ENCODE measurements at regions not wholly inside any gene's neighbourhood (a gene's known extent, or its start where the extent isn't known, plus 50 kb on each side); places are given as distances from the start of the nearest gene placed in this dataset.

- peaks cover 19 to 52% of the 10 kb centered on the region in 2 experiments for H3K27me3 ChIP-seq (ENCODE audit: control insufficient read depth in 2 of 2, insufficient read depth in 2 of 2, low read length in 2 of 2)
- WGBS (ENCODE audit: insufficient coverage, low coverage, missing lambda C conversion rate) = 0% methylated on average over 9 of the region's 9 CpGs
Observed at GRCh38 chr1:18561967-18562366, 68.7 kb upstream of the PAX7 start.

More at GRCh38 chr1:18561967-18562366, 68.7 kb upstream of the PAX7 start:
- BruUV-seq (replicated peaks) = no TSS peak
- POLR2A ChIA-PET = interaction anchor here (0.9 kb wide), 1 partner anchor 20 kb away, joined by 3 read pairs; no protein-coding TSS in a partner anchor
- H4K20me1 ChIP-seq (replicated peaks; ENCODE audit: control insufficient read depth, insufficient read depth, low read length) = peaks cover 8% of the 10 kb centered on the region; the same call in 1 of the 2 replicates
- DNase-seq (ENCODE audit: extremely low read depth in 1 of 4, low spot score in 3 of 4) (no peak), FAIRE-seq (no peak), ATAC-seq (no peak)
- no peak overlapping the region for H3K4me3 ChIP-seq
- no peak overlapping the region for H3K27ac ChIP-seq (ENCODE audit: extremely low read depth, low read depth, low read length)
- in situ Hi-C loops (cut with MboI) = no loop called here
- intact Hi-C loops (cut with micrococcal nuclease) = no loop called here
- CTCF ChIA-PET (ENCODE audit: low intra/inter-chr PET ratio) = no interaction called here
- H2AFZ ChIP-seq (ENCODE audit: low read depth, low read length) = no peak overlapping the region
- no peaks in the 10 kb centered on the region for H3K9me3 ChIP-seq (replicated peaks; ENCODE audit: control insufficient read depth, insufficient read depth, low read depth, low read length)
- H3K79me2 ChIP-seq (ENCODE audit: control insufficient read depth, insufficient read depth, low read length) = no peaks in the 10 kb centered on the region
- no peak overlapping the region for H3K4me2 ChIP-seq (ENCODE audit: insufficient read depth, low read length)
- H3K9ac ChIP-seq (ENCODE audit: insufficient read depth in 1 of 2, low read depth in 2 of 2, low read length in 2 of 2) = no peak overlapping the region
- H3K9me1 ChIP-seq (ENCODE audit: control insufficient read depth, insufficient read depth, low read length) = peaks cover 3% of the 10 kb centered on the region
- no peaks in the 10 kb centered on the region for H3K36me3 ChIP-seq (ENCODE audit: control insufficient read depth, insufficient read depth, low read length)
- no peak for TF ChIP-seq ZNF764 (CRISPR knock-in tag; IDR thresholded peaks at IDR 0.05; ENCODE audit: low read depth)
- no peak for TF ChIP-seq BRF2 (IDR thresholded peaks at IDR 0.05; ENCODE audit: borderline replicate concordance, insufficient read depth, insufficient read length)
- TF ChIP-seq ZBTB7A (IDR thresholded peaks at IDR 0.05; ENCODE audit: borderline replicate concordance, control insufficient read depth, low read depth, low read length) = no peak
- TF ChIP-seq CXXC5 (CRISPR knock-in tag; IDR thresholded peaks at IDR 0.05) = no peak
- TF ChIP-seq EZH2 (IDR thresholded peaks at IDR 0.05; ENCODE audit: borderline replicate concordance, low read depth, low read length) = no peak
- no peak for TF ChIP-seq ARID3A (IDR thresholded peaks at IDR 0.05; ENCODE audit: borderline replicate concordance, low read depth, low read length)
- TF ChIP-seq FOXO4 (CRISPR knock-in tag; IDR thresholded peaks at IDR 0.05) = no peak
- peaks cover 0 to 3% of the 10 kb centered on the region in 2 experiments; a peak in 1 of 5 replicates for H3K4me1 ChIP-seq (replicated peaks in 1 of 2; ENCODE audit: control insufficient read depth in 2 of 2, insufficient read depth in 2 of 2, low read length in 2 of 2)
